Activated CD4-positive, alpha-beta T cell treated with anti-CD3 and anti-CD28 coated beads, Interleukin-2, Interleukin-4, amounts not matched to agents 100 ng/mL and 50 ng/mL, durations not matched to agents 16 hours and 8 hours (primary cell): ENCODE measurements at regions not wholly inside any gene's neighbourhood (a gene's known extent, or its start where the extent isn't known, plus 50 kb on each side); places are given as distances from the start of the nearest gene placed in this dataset.
"Not testable (repeated sequence)": the region's sequence is repeated elsewhere in the genome, so short reads cannot be mapped to it uniquely, and the experiment has no call there.

Source experiments
- DNase-seq: peaks from one replicate; pipeline ENCODE4 v3.0.0-alpha.2; 2020; ENCODE audit warnings: low spot score

GRCh38 chr6:84926189-84927155 is 162.1 kb upstream of the TBX18 start:
- DNase-seq: no peak

- DNase-seq: no peak
Observed at GRCh38 chr6:84921891-84922290, 157.5 kb upstream of the TBX18 start.

- DNase-seq: no peak
Observed at GRCh38 chr6:84920021-84920420, 155.6 kb upstream of the TBX18 start.

DNA sequence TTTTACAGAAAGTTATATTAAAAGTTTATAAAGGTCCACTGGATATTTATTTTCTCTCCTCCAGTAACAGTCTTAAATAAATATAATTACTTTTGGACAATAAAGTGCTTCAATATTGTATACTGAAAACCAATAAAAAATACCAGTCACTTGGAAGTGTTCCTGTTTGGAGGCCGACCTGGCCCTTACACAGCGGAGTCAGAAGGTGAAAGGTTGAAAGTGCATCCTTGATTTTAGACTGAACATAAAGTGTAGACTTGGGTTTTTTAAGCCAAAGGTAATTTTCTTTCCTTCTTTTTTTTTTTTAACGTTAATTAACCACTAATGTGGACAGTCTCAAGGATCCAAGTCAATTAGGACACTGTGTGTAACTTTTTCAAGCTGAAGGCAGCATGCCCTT is 152.3 kb upstream of the TBX18 start:
- no peak for DNase-seq

DNA sequence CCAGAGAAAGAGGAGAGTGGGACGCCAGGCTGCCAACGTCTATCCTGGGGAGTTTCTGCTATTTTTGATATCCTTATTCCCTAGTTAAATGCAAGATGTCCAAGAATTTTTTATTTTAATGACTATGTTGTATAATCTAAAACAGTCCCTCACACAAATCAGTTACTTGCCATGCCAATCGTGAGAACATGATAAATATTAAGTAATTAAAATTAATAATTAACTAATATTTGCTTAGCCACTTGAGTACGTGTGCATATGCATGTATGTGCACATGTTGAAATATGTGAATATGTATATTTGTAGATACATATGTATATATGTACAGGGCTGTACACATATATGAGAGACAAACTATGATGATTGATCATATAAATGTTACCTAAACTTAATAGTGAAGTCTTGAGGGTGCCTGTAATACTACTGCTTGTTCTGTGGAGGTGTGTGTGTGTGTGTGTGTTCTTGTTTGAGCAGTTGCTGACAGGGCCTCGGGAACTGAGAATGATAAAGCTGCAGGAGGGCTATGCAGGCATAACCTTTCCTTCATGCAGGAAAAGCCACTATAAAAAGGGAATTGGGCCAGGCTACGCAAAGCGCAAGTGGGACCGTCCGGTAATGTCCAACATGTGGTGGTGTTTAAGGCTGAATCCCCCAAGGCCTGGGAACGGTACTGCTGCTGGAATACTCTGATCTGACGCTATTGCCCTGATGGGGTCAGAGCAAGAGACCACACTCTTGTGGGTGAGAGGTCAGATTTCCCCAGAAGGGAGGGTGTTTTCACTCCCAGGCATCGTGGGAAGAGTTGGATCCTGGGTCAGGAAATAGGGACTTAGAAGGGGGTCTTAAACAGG is 148.3 kb upstream of the TBX18 start:
- DNase-seq: no peak

DNA sequence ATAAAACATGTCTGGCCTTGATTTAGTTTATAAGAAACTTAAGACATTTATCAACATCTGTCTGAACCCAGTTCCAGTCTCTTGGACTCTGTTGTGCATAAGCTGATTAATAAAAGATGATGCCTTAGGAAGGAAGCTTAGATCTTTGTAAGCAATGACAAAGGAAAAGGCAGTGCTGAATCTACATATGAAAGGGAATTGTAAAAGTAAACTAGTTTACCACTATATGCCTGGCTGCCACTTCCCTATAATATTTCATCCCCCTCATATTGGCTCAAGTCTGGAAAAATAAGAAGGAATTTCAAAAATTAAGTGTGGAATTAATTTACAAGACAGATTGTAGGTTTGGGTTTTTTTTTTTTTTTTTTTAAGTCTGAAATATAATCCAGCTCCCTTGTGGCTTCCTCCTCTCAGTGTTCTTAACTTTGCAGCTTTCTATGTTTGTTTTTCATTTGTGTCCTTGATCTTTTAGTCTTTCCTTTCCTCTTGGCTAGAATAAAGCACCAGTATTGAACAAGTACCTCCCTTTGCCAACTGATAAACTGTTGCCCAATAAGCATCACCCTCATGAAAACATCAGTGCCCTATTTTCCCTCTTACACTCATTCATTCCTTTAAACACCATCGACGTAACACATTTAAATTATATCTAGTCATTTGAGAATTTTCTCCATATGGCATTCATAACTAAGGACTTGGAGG is 146.7 kb upstream of the TBX18 start:
- DNase-seq: no peak

DNA sequence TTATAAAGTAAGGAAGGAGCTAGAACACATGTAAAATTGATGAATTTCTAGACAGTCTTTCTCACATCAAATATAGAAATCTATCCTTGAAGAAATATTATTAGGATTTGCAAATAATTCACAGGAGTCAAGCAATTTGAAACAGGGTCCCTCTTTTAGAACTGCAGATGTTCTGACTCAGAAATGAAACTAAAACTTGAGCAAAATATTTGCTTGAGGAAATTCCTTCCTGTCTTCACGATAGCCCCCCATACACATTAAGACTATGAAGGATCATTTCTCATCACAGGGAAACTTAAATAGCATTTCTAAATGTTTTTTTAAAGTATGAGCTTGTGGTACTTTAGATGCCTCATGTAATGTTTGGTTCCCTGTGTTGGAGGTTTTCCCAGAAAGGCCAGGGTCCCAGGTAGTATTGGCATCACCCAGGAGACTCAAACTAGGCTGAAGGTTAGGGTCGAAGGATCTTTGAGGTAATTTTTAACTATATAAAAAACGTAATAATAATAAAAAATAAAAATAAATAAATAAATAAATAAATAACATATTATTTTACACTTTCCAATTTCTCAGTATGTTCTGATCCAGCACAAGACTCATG is 144.0 kb upstream of the TBX18 start:
- DNase-seq: no peak

GRCh38 chr6:84906514-84906913 is 142.1 kb upstream of the TBX18 start:
- DNase-seq: no peak

GRCh38 chr6:84905823-84906222 is 141.4 kb upstream of the TBX18 start:
- no peak for DNase-seq

- no peak for DNase-seq
Observed at GRCh38 chr6:84902354-84902928, 138.0 kb upstream of the TBX18 start.

GRCh38 chr6:84897988-84898594 is 133.7 kb upstream of the TBX18 start:
- DNase-seq: no peak

- DNase-seq: no peak
Observed at GRCh38 chr6:84897011-84897410, 132.6 kb upstream of the TBX18 start.

DNA sequence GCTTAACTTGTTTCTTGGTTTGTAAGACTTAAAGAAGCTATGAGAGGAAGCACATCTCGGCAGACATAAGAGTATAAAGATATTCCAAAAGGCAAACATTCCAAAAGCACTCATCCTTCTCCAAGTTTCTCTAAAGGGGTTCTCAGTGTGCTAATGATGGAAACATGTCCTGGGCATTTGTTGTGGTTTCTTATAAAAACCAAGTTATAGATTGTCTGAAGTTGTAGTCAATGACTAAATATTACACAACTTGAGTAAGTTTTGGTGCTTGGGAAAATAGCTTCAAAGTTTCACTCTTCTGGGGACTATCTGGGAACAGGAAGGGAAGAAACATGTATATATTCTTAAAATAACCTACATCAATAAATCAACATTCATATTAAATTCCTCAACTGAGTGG is 128.3 kb upstream of the TBX18 start:
- DNase-seq: no peak

GRCh38 chr6:84882768-84883766 is 118.7 kb upstream of the TBX18 start:
- DNase-seq: no peak

DNA sequence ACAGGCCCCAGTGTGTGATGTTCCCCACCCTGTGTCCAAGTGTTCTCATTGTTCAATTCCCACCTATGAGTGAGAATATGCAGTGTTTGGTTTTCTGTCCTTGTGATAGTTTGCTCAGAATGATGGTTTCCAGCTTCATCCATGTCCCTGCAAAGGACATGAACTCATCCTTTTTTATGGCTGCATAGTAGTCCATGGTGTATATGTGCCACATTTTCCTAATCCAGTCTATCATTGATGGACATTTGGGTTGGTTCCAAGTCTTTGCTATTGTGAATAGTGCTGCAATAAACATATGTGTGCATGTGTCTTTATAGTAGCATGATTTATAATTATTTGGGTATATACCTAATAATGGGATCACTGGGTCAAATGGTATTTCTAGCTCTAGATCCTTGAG is 115.0 kb upstream of the TBX18 start:
- DNase-seq: not testable (repeated sequence)

- DNase-seq: no peak
Observed at GRCh38 chr6:84877515-84878210, 113.3 kb upstream of the TBX18 start.

- DNase-seq: no peak
Observed at GRCh38 chr6:84876723-84877514, 112.5 kb upstream of the TBX18 start.

- DNase-seq: no peak
Observed at GRCh38 chr6:84872996-84873723, 108.8 kb upstream of the TBX18 start.
